ENCODE measurements at regions not wholly inside any gene's neighbourhood (a gene's known extent, or its start where the extent isn't known, plus 50 kb on each side); places are given as distances from the start of the nearest gene placed in this dataset.

GRCh38 chr10:108360187-108360586 lies 1195.7 kb upstream of the SORCS1 start:
- Histone ChIP-seq H3K79me1 (ENCODE audit: low read depth in 1 of 2, low read length in 2 of 2) (no peaks in the 10 kb centered on the region), H3K4ac (ENCODE audit: low read depth, low read length) (no peak overlapping the region), H3K9ac (ENCODE audit: low read depth, low read length) (no peak overlapping the region), H2AK5ac (ENCODE audit: low read depth, low read length) (no peak overlapping the region), H4K91ac (ENCODE audit: insufficient read depth, low read depth, low read length) (no peak overlapping the region), H2AFZ (replicated peaks; ENCODE audit: low read length, poor library complexity) (no peak overlapping the region), H3K9me1 (ENCODE audit: insufficient read depth, low read length) (no peaks in the 10 kb centered on the region), H3K4me1 (ENCODE audit: control insufficient read depth, insufficient read depth, low read length) (no peaks in the 10 kb centered on the region), H3K9me3 (ENCODE audit: control insufficient read depth, insufficient read depth, low read length) (peaks cover 4% of the 10 kb centered on the region; the same call in 1 of the 2 replicates), H2BK5ac (ENCODE audit: low read depth, low read length, poor library complexity, severe bottlenecking) (no peak overlapping the region), H3K4me2 (ENCODE audit: low read depth, low read length) (no peak overlapping the region), H3K18ac (ENCODE audit: low read depth, low read length) (no peak overlapping the region), H4K20me1 (ENCODE audit: insufficient read depth, low read length) (no peaks in the 10 kb centered on the region), H3K27ac (ENCODE audit: insufficient read depth, low read length) (no peak overlapping the region), H3K27me3 (ENCODE audit: control insufficient read depth, insufficient read depth, low read length) (no peaks in the 10 kb centered on the region), H3K23ac (ENCODE audit: low read depth, low read length) (no peak overlapping the region), H3K56ac (ENCODE audit: extremely low read depth, insufficient read depth, low read length) (no peak overlapping the region), H2BK20ac (ENCODE audit: low read depth, low read length) (no peak overlapping the region), H4K8ac (ENCODE audit: low read depth in 2 of 2, low read length in 2 of 2) (no peak overlapping the region), H2BK120ac (ENCODE audit: low read depth, low read length) (no peak overlapping the region), H3K14ac (replicated peaks; ENCODE audit: low read depth, low read length) (no peak overlapping the region), H4K5ac (ENCODE audit: low read depth, low read length) (no peak overlapping the region), H2BK15ac (ENCODE audit: low read depth, low read length) (no peak overlapping the region), H2AK9ac (replicated peaks; ENCODE audit: low read depth, low read length, poor library complexity) (no peak overlapping the region), H3K4me3 (ENCODE audit: insufficient read depth, low read depth, low read length) (no peak overlapping the region), H3K36me3 (ENCODE audit: control insufficient read depth, insufficient read depth, low read length) (no peaks in the 10 kb centered on the region)
- CTCF ChIA-PET = interaction anchor here (0.6 to 0.7 kb wide), 2 partner anchors 261 to 1342 kb away, joined by 3 to 4 read pairs; no protein-coding TSS in a partner anchor
- no CpG with 5 or more reads among the region's 2 CpGs for WGBS, 2 experiments (ENCODE audit: extremely low coverage in 2 of 2, insufficient read length in 1 of 2)
- DNase-seq (peak; percentile 2), ATAC-seq (ENCODE audit: low read depth) (no peak)
- no TSS peak for BruUV-seq (replicated peaks)
- in situ Hi-C loops (cut with MboI; ENCODE audit: low sequenced_read_pairs) = no loop called here
- dilution Hi-C loops (cut with HindIII; ENCODE audit: low sequenced_read_pairs, unreplicated experiment) = no loop called here
- POLR2A ChIA-PET (ENCODE audit: unreplicated experiment) = no interaction called here
- intact Hi-C loops (cut with micrococcal nuclease) = no loop called here
- TF ChIP-seq RAD21 (IDR thresholded peaks at IDR 0.05; ENCODE audit: low read length) (no peak), RCOR1 (IDR thresholded peaks at IDR 0.05; ENCODE audit: insufficient replicate concordance, low read length) (no peak), POLR2A (IDR thresholded peaks at IDR 0.05; ENCODE audit: low read depth, low read length) (no peak), MXI1 (IDR thresholded peaks at IDR 0.05; ENCODE audit: borderline replicate concordance, low read depth, low read length) (no peak), MAZ (IDR thresholded peaks at IDR 0.05; ENCODE audit: borderline replicate concordance, low read depth, low read length) (no peak), RFX5 (IDR thresholded peaks at IDR 0.05; ENCODE audit: low read depth, low read length) (no peak), MAFK (IDR thresholded peaks at IDR 0.05; ENCODE audit: low read depth, low read length) (no peak), SMC3 (IDR thresholded peaks at IDR 0.05; ENCODE audit: low read depth, low read length) (no peak), CEBPB (IDR thresholded peaks at IDR 0.05; ENCODE audit: low read depth, low read length) (no peak), BHLHE40 (IDR thresholded peaks at IDR 0.05; ENCODE audit: low read depth, low read length) (no peak), CHD1 (IDR thresholded peaks at IDR 0.05; ENCODE audit: low read depth, low read length) (no peak), NFE2L2 (IDR thresholded peaks at IDR 0.05; ENCODE audit: low read depth, low read length) (no peak), USF2 (IDR thresholded peaks at IDR 0.05; ENCODE audit: low read depth, low read length) (no peak), ELK1 (IDR thresholded peaks at IDR 0.05; ENCODE audit: borderline replicate concordance, low read depth, low read length) (no peak), FOS (IDR thresholded peaks at IDR 0.05; ENCODE audit: low read depth, low read length) (no peak), CTCF (conservative IDR thresholded peaks at IDR 0.05; ENCODE audit: low read depth, low read length) (no peak)

Measured in IMR-90 (cell line).